ENCODE measurements at regions not wholly inside any gene's neighbourhood (a gene's known extent, or its start where the extent isn't known, plus 50 kb on each side); places are given as distances from the start of the nearest gene placed in this dataset.

GRCh38 chr20:60485012-60485760, 527.0 kb downstream of the CDH26 start:
- no peak for DNase-seq

- DNase-seq = no peak
Observed at GRCh38 chr20:60486315-60486714, 528.1 kb downstream of the CDH26 start.

DNA sequence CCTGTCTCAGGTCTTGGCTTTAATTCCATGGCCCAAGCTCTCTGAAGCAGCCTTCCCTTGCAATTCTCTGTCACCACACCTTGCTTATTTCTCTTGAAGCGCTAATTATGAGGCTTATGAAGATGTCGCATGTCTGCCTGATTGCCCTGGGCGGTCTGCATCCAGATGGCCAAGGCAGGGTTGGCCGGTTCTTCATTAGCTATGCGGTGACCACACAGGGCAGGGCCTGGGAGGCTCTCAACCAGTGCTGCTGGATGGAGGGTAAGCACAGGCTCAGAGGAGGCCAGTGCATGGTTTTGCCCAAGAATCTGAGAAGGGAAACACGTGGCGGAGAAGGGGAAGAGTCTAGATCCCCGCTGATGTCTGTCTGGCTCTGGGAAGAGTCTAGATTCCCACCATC, 528.7 kb downstream of the CDH26 start:
- DNase-seq = no peak

DNA sequence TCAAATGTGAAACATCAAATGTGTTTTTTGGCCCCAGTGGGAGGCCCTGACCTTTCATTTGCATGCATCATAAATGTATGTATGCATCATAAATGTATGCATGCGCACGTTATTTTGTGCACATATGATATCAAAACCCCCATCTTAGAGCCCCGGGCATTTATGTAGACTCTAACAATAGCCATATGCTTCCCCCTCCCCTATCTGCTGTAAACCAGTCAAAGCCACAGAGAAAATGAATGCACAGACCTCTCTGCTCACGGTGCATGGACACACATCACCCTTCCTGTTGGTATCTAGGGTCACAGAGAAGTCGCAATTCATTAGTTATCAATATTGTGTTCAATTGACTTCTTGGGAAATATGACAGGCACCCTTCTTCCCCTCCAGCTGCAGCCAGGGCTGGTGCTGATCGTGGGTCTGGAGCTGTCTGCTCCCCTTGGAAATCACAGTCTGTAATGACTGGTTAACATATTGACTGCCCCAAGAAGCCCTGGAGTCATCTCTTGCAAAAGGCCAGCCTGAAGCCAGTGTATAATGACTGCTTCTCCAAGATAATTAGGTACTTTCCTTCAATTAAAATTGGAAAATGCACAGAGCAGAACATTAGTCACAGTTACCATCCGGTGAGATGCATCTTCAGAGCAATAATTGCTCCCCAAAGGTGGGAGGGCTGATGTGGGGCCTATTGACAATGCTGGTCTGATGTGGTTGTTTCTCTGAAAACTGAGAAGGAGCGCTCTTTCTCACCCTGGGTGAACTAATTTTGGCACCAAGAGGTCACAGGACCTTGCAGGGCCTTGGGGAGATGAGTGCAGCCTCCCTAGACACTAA, 532.2 kb downstream of the CDH26 start:
- no peak for DNase-seq

- no peak for DNase-seq
Observed at GRCh38 chr20:60491051-60491581, 532.9 kb downstream of the CDH26 start.

- DNase-seq = no peak
Observed at GRCh38 chr20:60494476-60494875, 536.3 kb downstream of the CDH26 start.

GRCh38 chr20:60497298-60498035, 539.2 kb downstream of the CDH26 start:
- DNase-seq = no peak

GRCh38 chr20:60500038-60500701, 541.9 kb downstream of the CDH26 start:
- no peak for DNase-seq

GRCh38 chr20:60501048-60501447, 542.8 kb downstream of the CDH26 start:
- no peak for DNase-seq

DNA sequence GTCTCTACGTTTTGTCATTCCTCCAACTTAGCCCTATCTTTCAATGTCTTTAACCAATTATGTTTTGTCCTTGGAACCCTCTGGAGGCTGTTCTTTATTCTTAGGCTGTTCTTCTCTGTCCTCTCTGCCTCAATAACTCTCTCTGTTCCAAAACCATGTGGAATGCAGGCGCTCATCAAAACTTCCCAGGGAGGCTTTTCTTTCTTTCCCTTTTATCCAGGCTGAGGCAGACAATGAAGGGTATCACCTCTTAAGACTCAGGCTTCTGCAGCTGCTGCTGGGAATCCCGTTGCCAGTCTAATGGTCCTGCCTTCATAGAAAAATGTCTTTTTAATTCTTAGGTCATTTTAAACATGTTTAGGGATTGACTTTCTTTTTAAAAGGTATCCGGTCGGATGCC, 544.7 kb downstream of the CDH26 start:
- DNase-seq = no peak

DNA sequence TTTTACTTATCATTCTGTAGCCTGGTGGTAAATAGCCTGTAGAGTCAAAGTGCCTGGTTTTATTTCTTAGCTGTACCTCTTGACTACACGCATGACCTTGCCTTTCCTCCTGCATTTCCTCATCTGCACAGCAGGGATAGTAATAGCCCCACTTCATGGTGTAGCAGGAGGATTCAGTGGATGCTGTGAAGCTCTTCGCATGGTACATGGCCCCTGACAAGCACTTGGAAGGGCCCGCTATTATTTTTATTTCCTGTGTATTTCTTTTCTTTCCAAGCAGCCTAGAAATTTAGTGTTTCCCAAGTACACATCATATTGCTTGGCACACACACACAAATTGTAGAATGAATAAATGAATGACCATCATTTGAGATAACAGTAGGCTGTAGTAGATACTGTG, 547.2 kb downstream of the CDH26 start:
- DNase-seq = no peak

DNA sequence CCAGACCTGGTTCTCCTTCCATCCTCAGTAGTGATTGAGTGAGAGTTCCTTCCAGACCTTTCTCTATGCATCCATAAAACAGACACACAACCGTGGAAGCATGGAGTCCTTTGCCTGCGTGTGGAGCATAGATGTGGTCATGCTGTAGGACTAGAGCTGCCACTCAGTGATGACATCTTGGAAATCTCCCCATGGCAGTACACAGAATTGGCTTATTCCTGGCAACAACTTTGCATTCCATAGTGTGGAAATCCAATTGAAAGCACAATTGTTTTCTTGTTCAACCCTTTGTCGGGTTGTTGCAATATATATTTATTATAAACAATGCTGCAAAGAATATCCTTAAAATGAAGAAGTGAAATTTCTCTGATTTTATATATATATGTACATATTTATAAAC, 547.8 kb downstream of the CDH26 start:
- no peak for DNase-seq

DNA sequence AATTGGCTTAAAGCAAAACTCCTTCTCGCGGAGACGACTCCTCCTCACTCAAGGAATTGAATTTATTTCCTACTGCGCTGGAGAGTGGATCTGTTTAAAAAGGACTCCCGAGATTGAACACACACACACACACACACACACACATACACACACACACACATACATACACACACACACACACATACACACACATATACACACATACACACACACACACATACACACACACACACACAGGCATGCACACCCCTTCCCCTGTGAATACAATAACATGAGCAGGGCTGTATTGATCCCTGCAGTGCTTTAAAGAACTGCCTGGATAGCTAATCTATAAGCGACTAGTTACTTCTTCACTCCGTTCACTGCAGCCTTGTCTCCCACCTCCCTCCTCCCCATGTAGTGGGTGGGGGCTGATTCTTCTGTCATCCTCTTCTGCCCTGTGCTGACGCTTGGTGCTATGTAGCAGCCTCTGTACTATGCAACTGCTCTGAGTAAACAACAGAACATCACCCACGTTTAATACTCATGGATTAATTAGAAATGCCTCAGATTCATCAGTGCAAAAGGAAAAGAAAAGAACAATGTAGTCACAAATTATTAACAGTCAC, 549.0 kb downstream of the CDH26 start:
- DNase-seq = no peak

- no peak for DNase-seq
Observed at GRCh38 chr20:60509407-60509806, 551.2 kb downstream of the CDH26 start.

- DNase-seq = no peak
Observed at GRCh38 chr20:60510356-60510755, 552.1 kb downstream of the CDH26 start.

DNA sequence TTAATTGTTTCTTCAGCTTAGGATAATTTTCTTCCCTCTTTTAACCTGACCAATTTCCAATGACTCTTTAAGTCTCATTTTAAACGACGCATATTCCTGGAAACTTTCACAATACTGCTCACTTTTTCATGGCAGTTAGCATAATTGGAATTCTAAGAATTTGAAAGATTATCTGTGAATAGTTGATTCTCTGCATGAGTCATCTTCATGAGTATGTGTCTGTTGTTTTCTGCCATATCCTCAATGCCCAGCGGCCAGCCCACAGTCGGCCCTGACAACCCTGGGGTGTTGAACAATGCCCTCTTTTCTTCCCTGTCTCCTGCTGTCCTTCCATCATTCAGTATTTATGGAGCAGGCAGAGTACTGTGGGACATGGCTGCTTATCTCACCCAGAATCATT, 554.2 kb downstream of the CDH26 start:
- DNase-seq = no peak

DNA sequence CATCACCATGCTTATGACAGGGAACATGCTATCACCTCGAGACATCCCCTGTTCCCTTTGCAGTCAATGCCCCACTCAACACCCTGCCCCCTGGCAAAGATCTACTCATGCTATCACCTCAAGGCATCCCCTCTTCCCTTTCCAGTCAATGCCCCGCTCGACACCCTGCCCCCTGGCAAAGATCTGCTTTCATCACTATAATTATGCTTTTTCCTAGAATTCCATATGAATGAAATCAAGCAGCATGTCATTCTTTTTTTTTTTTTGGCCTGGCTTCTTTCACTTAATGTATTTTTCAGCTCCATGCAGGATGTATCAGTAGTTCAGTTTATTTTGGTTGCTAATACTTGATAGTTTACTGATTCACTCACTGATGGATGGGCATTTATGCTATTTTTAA, 554.9 kb downstream of the CDH26 start:
- DNase-seq = no peak

GRCh38 chr20:60516442-60516841, 558.2 kb downstream of the CDH26 start:
- DNase-seq = no peak

DNA sequence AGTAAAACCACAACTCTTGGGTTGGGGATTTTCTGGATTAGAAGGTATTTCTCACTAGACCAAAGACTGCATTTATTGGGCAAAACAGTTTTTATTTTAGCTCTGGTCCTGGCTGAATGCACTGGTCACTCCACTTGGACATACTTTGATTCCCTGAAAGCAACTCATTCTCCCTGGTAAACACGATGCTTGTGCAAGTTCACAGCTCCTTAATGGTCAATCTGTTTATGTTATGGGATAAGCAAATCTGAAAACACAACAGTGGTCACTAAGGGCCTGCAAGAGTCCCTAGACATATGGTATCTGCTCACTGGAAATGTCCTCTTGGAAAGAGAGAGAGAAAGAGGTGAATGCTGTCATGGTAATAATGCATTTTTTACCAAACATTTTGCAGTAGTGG, 559.8 kb downstream of the CDH26 start:
- DNase-seq = no peak

- DNase-seq = no peak
Observed at GRCh38 chr20:60525397-60525796, 567.2 kb downstream of the CDH26 start.

DNA sequence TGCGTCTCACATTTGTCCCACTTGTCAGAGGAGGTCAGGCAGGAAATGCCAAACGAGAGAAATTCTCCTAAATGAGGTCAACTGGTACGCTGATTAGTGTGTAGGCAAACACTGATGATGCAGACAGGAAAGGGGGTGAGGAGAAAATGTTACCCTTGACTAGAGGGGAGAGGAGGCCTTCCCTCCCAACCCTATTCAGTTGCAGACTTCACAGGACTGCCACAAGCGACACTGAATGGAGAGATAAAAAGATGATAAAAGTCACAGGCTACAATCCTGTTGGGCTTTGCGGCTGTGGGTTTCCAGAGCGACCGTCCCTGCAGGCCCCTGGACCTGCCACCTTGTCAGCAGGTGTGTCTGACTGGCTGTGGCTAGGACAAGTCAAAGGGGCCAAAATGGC, 569.4 kb downstream of the CDH26 start:
- DNase-seq = no peak

GRCh38 chr20:60528141-60528540, 569.9 kb downstream of the CDH26 start:
- no peak for DNase-seq

Data from NCI-H446 (cell line).